ENCODE measurements at regions not wholly inside any gene's neighbourhood (a gene's known extent, or its start where the extent isn't known, plus 50 kb on each side); places are given as distances from the start of the nearest gene placed in this dataset.

- DNase-seq (ENCODE audit: extremely low read depth in 1 of 11, low read depth in 9 of 11, low spot score in 4 of 11) = no peak
Measured at GRCh38 chr12:118655588-118655987, 279.2 kb downstream of the SUDS3 start.

DNA sequence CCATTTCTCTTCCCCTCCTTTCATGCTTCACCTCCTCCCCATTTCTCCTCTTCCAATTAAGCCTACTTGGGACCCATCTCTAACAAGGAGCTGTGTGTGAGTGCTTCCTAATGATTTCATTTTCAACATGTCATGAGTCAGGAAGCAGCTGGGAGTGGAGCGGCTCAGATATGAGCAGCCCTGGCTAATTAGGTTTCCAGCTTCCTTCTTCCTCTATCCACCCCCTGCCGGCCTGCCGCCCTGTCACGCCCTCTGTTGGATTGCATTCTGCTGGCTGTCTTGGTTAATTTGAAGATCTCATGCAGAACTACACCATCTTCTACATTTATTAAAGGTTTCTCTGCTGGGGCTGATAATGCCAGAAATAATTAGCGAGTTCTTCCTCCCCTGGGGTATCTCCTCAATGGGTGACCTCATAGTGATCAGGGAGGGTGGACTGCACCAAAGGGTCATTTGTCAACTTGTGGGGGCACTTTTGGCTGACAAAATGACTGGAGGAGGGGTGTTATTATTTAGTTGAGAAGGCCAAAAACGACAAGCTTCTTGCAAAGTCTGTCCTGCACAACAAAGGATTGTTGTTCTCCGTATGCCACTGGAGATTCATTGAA, 300.9 kb upstream of the SRRM4 start:
- no peak for DNase-seq (ENCODE audit: extremely low read depth in 1 of 11, low read depth in 9 of 11, low spot score in 4 of 11)

DNA sequence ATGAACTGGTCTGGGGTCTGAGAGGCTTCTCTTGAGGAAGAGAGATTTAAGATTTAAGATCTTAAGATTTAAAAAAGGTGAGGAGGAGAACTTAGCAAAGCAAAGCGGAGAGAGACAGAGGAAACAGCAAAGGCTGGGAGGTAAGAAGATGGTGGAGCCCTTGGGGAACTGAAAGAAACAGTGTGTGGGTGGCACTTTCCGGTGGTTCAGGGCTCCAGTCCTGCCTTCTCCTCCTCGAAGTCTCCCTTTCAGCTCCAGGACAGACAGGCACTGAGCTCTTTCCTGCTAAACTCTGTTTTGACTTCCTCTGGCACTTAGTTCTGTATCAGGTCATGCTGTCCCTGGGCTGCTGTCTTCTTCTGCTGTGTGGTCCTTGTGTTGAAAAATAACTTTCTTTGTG, 298.7 kb upstream of the SRRM4 start:
- DNase-seq (ENCODE audit: extremely low read depth in 1 of 11, low read depth in 9 of 11, low spot score in 4 of 11) = no peak

GRCh38 chr12:118685983-118686607, 295.2 kb upstream of the SRRM4 start:
- peak in 9 of 11 donors; percentile 3 to 46 (median 26) for DNase-seq (ENCODE audit: extremely low read depth in 1 of 11, low read depth in 9 of 11, low spot score in 4 of 11)

DNA sequence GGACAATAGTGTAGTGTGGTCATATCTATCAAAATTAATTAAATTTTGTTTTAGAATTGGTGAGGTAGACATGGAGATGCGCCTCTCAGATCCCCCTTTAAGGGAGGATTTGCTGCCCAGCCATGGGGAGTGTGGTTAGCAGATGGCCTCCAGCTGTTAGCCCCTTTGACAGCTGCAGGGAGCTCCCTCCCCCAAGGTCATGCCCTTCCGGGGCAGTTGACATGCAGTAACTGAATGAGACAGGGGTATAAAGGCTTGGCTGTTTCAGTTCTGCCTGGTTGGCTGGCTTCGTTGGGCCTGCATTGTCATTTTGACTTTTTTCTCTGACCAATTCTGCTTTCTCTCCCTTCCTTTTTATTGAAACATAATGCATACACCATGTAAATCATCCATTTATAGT, 291.5 kb upstream of the SRRM4 start:
- DNase-seq (ENCODE audit: extremely low read depth in 1 of 11, low read depth in 9 of 11, low spot score in 4 of 11) = peak in 1 of 11 donors; percentile 2

DNA sequence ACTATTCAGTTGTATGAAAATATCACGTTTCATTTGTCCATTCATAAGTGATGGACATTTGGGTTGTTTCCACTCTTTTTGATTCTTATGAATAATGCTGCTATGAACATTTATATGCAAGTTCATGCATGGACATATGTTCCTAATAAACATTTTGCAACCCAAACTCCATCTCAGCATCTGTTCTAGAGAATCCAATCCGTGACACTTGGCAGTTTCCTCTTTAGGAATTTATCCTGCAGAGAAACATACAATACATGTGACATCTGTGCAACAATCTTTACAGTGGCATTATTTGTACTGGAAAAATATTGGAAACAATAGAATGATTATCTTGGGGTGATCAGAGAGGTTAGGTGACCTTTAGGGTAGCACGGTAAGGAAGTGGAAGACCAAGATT, 290.8 kb upstream of the SRRM4 start:
- DNase-seq (ENCODE audit: extremely low read depth in 1 of 11, low read depth in 9 of 11, low spot score in 4 of 11) = no peak

DNA sequence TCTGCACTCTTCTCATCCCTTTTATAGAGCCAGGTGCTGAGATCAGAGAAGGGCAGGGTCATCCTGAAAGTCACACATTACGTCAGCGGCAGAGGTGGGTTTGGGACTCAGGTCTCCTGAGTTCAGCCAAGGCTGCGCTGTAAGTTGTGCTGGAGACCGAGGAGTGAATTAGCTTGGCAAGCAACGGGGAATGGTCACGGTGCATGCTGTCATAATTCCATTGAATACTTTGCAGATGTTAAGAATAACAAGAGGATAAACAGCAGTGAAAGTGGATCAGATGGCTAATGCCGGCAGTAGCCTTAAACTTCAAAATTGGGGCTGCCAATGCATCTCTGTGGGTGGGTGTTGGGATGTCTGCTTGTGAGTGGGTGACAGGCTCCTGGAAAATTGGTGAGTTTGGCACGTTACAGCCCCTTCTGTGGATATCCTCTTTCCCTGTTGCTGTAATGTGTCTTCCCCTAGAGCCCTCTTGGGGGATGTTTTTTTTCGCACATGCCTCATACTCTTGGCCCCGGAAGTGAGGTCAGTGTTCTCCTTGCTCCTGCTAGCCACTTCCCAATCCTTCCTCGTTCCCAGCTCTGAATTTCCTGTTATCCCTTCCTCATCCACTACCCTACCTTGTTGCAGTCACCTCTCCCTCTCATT, 287.1 kb upstream of the SRRM4 start:
- no peak for DNase-seq (ENCODE audit: extremely low read depth in 1 of 11, low read depth in 9 of 11, low spot score in 4 of 11)

GRCh38 chr12:118704527-118705241, 276.7 kb upstream of the SRRM4 start:
- no peak for DNase-seq (ENCODE audit: extremely low read depth in 1 of 11, low read depth in 9 of 11, low spot score in 4 of 11)

DNA sequence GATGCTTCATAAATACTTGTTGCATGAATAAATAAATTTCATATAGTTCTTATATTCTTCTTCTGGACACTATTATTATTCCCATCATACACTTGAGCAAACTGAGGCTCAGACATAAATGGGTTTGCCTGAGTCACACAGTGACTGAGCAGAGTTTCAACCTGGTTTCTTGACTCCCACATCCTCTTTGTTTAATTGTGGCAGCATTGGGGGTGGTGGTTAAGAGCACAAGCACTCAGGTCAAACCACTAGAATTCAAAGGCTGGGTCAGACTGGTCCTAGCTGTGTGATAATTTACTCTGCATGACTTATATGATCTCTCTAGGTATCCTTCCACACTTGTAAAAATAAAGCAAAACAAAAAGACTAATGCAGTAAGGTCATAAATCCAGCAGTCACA, 274.9 kb upstream of the SRRM4 start:
- DNase-seq (ENCODE audit: extremely low read depth in 1 of 11, low read depth in 9 of 11, low spot score in 4 of 11) = no peak

GRCh38 chr12:118709946-118710345, 271.4 kb upstream of the SRRM4 start:
- no peak for DNase-seq (ENCODE audit: extremely low read depth in 1 of 11, low read depth in 9 of 11, low spot score in 4 of 11)

- DNase-seq (ENCODE audit: extremely low read depth in 1 of 11, low read depth in 9 of 11, low spot score in 4 of 11) = no peak
Measured at GRCh38 chr12:118711185-118711584, 270.2 kb upstream of the SRRM4 start.

GRCh38 chr12:118714051-118714460, 267.3 kb upstream of the SRRM4 start:
- DNase-seq (ENCODE audit: extremely low read depth in 1 of 11, low read depth in 9 of 11, low spot score in 4 of 11) = peak in 1 of 11 donors; percentile 2

DNA sequence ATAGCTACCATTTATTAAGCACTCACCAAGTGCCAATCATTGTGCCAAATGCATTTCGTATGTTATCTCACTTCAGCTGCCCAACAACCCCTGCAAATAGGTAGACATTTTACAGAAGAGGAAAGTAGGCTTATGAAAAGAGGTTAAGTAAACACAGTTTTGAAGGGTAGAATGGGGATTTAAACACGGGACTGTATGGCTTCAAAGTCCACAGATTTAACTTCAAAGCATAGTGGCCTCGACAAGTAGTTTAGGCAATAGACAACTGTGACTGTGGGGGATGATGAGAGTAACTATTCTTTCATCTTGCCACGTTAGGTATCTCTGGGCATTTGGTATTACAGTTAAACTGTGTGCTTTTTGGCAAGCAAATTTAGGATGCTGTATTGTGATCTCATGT, 266.8 kb upstream of the SRRM4 start:
- DNase-seq (ENCODE audit: extremely low read depth in 1 of 11, low read depth in 9 of 11, low spot score in 4 of 11) = no peak

DNA sequence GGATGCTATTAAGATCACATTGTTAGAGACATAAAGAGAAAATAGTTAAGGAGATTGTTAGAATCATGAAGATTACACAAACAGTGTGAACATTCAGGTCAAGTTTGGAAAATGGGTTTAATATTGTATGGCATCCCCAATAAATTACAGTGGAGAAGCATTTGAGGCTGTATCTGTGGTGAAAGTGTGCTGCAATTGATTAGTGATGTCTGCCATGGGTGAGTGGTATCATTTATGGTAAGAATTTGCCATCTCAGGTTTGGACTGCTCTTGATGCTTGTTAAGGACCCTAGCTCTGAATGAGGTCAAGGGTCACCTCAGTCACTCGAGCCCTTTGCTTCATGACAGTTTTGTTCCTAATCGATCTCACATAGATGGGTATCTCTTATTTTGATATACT, 265.7 kb upstream of the SRRM4 start:
- no peak for DNase-seq (ENCODE audit: extremely low read depth in 1 of 11, low read depth in 9 of 11, low spot score in 4 of 11)

GRCh38 chr12:118727196-118727978, 254.0 kb upstream of the SRRM4 start:
- no peak for DNase-seq (ENCODE audit: extremely low read depth in 1 of 11, low read depth in 9 of 11, low spot score in 4 of 11)

- no peak for DNase-seq (ENCODE audit: extremely low read depth in 1 of 11, low read depth in 9 of 11, low spot score in 4 of 11)
Measured at GRCh38 chr12:118727979-118728366, 253.4 kb upstream of the SRRM4 start.

DNA sequence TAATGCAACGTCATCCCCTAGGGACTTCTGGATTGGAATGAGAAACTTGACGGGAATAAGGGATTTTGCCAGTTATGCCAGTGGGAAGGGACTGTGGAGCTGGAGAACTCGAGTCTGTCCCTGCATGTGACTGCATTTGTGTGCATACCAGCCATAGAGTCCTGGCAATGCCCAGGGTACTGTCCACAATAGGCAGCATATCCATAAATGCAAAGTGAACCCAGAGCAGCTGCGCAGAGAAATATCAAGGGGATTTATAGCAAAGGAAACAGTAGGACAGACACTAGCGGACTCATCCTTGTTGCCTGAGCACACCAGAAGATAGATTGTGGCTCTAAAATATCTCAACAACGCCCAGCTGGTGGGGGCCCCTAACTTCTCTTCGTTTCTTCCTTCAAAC, 247.1 kb upstream of the SRRM4 start:
- no peak for DNase-seq (ENCODE audit: extremely low read depth in 1 of 11, low read depth in 9 of 11, low spot score in 4 of 11)

DNA sequence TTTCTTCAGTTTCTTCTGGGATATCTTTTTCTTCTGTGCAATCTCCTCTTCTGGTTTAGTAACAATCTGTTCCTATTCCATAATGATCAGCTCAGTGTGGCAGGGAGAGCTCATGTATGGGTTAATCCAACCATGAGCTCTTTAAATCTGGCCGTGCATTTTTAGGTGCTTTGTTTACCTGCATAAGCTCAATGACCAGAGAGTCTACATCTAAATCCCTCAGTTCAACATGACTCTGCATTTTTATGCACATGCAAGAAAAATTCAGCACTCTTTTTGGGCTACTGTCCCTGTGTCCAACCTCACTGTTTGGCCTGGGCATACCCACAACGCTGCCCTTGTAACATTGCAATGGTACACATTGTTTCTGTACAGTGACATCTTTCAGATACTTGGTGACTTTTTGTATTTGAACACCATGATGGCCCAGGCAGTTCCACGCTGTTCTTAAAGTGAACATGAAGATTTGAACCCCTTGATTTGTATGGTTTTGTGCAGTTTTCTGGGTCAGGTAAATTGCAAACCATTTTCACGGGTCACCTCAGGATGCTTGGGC, 243.3 kb upstream of the SRRM4 start:
- DNase-seq (ENCODE audit: extremely low read depth in 1 of 11, low read depth in 9 of 11, low spot score in 4 of 11) = no peak

GRCh38 chr12:118741194-118741593, 240.1 kb upstream of the SRRM4 start:
- DNase-seq (ENCODE audit: extremely low read depth in 1 of 11, low read depth in 9 of 11, low spot score in 4 of 11) = no peak

Measured in renal cortex interstitium (tissue), 11 donors.